HG03060 (cell line): ENCODE measurements at regions not wholly inside any gene's neighbourhood (a gene's known extent, or its start where the extent isn't known, plus 50 kb on each side); places are given as distances from the start of the nearest gene placed in this dataset.
"Not testable (repeated sequence)": the region's sequence is repeated elsewhere in the genome, so short reads cannot be mapped to it uniquely, and the experiment has no call there.

Source experiments
- ATAC-seq: cut with Tn5 transposase; IDR thresholded peaks from one replicate; pipeline ENCODE4 v1.9.1; 2021; ENCODE audit warnings: low read depth, moderate number of reproducible peaks; ENCODE audit not compliant: unreplicated experiment

- no peak for ATAC-seq
Measured at GRCh38 chr5:155807884-155808576, 518.9 kb upstream of the SGCD start.

- no peak for ATAC-seq
Measured at GRCh38 chr5:155815248-155815647, 511.7 kb upstream of the SGCD start.

- no peak for ATAC-seq
Measured at GRCh38 chr5:155822177-155822576, 504.8 kb upstream of the SGCD start.

- no peak for ATAC-seq
Measured at GRCh38 chr5:155826611-155827507, 500.1 kb upstream of the SGCD start.

GRCh38 chr5:155827508-155827815 lies 499.5 kb upstream of the SGCD start:
- ATAC-seq, result not testable (repeated sequence)

GRCh38 chr5:155827949-155828348 lies 499.0 kb upstream of the SGCD start:
- ATAC-seq, result peak; percentile 100

GRCh38 chr5:155831491-155831890 lies 495.5 kb upstream of the SGCD start:
- ATAC-seq, result no peak

- no peak for ATAC-seq
Measured at GRCh38 chr5:155833287-155833686, 493.7 kb upstream of the SGCD start.

GRCh38 chr5:155834271-155834975 lies 492.5 kb upstream of the SGCD start:
- ATAC-seq, result no peak

- ATAC-seq, result no peak
Measured at GRCh38 chr5:155836089-155836803, 490.7 kb upstream of the SGCD start.

- no peak for ATAC-seq
Measured at GRCh38 chr5:155838394-155838793, 488.6 kb upstream of the SGCD start.

- no peak for ATAC-seq
Measured at GRCh38 chr5:155839251-155840037, 487.5 kb upstream of the SGCD start.

GRCh38 chr5:155844542-155844941 lies 482.4 kb upstream of the SGCD start:
- ATAC-seq, result no peak

GRCh38 chr5:155850370-155850769 lies 476.6 kb upstream of the SGCD start:
- no peak for ATAC-seq

- no peak for ATAC-seq
Measured at GRCh38 chr5:155866971-155867370, 460.0 kb upstream of the SGCD start.

GRCh38 chr5:155867522-155868088 lies 459.4 kb upstream of the SGCD start:
- ATAC-seq, result no peak

GRCh38 chr5:155870636-155871035 lies 456.3 kb upstream of the SGCD start:
- ATAC-seq, result no peak

GRCh38 chr5:155871623-155872022 lies 455.3 kb upstream of the SGCD start:
- ATAC-seq, result no peak

GRCh38 chr5:155872629-155873220 lies 454.2 kb upstream of the SGCD start:
- no peak for ATAC-seq
